ENCODE measurements at regions not wholly inside any gene's neighbourhood (a gene's known extent, or its start where the extent isn't known, plus 50 kb on each side); places are given as distances from the start of the nearest gene placed in this dataset.
"Not testable (repeated sequence)": the region's sequence is repeated elsewhere in the genome, so short reads cannot be mapped to it uniquely, and the experiment has no call there.

DNA sequence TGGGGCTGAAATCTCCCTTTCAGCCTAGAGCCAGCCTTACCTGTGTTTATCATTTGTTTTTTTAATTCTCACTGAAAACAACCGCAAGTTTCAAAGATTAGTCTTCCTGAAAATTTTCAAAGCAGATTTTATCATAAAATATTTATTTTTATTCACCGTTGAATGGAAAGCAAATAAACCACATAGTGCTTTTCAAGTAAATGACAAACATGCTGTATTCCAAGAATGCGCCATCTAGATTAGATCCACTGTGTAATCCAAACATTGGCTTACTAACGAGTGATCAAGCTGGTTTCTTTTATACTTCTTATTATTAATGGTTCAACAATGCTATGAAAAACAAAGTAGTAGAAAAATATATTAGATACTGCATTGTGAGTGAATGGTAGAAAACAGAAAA, 1176.2 kb upstream of the IGFBP7 start:
- Mint-ChIP-seq H3K4me1 (ENCODE audit: unreplicated experiment) (no peaks in the 10 kb centered on the region), H3K9me3 (ENCODE audit: unreplicated experiment) (no peaks in the 10 kb centered on the region), H3K4me3 (ENCODE audit: unreplicated experiment) (no peak overlapping the region), H3K27ac (ENCODE audit: unreplicated experiment) (no peak overlapping the region), H3K27me3 (ENCODE audit: unreplicated experiment) (no peaks in the 10 kb centered on the region), H3K36me3 (ENCODE audit: unreplicated experiment) (no peaks in the 10 kb centered on the region)
- DNase-seq (ENCODE audit: extremely low spot score, unreplicated experiment): no peak
- TF ChIP-seq, protein P1, sequence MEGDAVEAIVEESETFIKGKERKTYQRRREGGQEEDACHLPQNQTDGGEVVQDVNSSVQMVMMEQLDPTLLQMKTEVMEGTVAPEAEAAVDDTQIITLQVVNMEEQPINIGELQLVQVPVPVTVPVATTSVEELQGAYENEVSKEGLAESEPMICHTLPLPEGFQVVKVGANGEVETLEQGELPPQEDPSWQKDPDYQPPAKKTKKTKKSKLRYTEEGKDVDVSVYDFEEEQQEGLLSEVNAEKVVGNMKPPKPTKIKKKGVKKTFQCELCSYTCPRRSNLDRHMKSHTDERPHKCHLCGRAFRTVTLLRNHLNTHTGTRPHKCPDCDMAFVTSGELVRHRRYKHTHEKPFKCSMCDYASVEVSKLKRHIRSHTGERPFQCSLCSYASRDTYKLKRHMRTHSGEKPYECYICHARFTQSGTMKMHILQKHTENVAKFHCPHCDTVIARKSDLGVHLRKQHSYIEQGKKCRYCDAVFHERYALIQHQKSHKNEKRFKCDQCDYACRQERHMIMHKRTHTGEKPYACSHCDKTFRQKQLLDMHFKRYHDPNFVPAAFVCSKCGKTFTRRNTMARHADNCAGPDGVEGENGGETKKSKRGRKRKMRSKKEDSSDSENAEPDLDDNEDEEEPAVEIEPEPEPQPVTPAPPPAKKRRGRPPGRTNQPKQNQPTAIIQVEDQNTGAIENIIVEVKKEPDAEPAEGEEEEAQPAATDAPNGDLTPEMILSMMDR (IDR thresholded peaks at IDR 0.05): no peak

- H3K27me3 Mint-ChIP-seq (ENCODE audit: unreplicated experiment); H3K27ac Mint-ChIP-seq (ENCODE audit: unreplicated experiment); H3K36me3 Mint-ChIP-seq (ENCODE audit: unreplicated experiment); H3K4me3 Mint-ChIP-seq (ENCODE audit: unreplicated experiment); H3K9me3 Mint-ChIP-seq (ENCODE audit: unreplicated experiment); H3K4me1 Mint-ChIP-seq (ENCODE audit: unreplicated experiment); DNase-seq (ENCODE audit: extremely low spot score, unreplicated experiment): not testable (repeated sequence)
Measured at GRCh38 chr4:58280928-58281327, 1170.7 kb upstream of the IGFBP7 start.

DNA sequence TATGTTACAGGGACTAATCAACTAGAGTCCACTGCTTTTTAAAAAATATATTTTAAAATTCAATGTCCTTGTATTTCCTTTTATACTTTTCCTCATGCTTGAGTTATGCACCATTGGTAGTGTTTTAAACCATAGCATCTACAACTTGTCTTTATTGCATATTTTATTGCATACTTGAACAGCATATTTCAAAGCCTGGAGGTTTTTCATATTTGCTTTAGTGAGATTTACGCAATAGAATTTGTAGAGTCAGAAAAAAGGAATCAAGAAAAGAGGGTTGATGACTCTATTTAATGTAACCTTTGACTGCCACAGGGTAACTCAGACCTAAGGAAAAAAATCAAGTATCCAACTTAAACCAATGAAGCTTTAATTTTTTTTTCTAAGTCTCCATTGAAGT, 1165.7 kb upstream of the IGFBP7 start:
- Mint-ChIP-seq H3K27me3 (ENCODE audit: unreplicated experiment) (no peaks in the 10 kb centered on the region), H3K27ac (ENCODE audit: unreplicated experiment) (no peak overlapping the region), H3K36me3 (ENCODE audit: unreplicated experiment) (no peaks in the 10 kb centered on the region), H3K9me3 (ENCODE audit: unreplicated experiment) (peaks cover 4% of the 10 kb centered on the region), H3K4me1 (ENCODE audit: unreplicated experiment) (no peaks in the 10 kb centered on the region), H3K4me3 (ENCODE audit: unreplicated experiment) (no peak overlapping the region)
- DNase-seq (ENCODE audit: extremely low spot score, unreplicated experiment): no peak
- TF ChIP-seq, protein P1 (IDR thresholded peaks at IDR 0.05): no peak

- no peak for DNase-seq (ENCODE audit: extremely low spot score, unreplicated experiment)
- no peak overlapping the region for H3K27ac Mint-ChIP-seq (ENCODE audit: unreplicated experiment)
- H3K4me1 Mint-ChIP-seq (ENCODE audit: unreplicated experiment): no peaks in the 10 kb centered on the region
- no peaks in the 10 kb centered on the region for H3K36me3 Mint-ChIP-seq (ENCODE audit: unreplicated experiment)
- H3K9me3 Mint-ChIP-seq (ENCODE audit: unreplicated experiment): peaks cover 4% of the 10 kb centered on the region
- H3K4me3 Mint-ChIP-seq (ENCODE audit: unreplicated experiment): no peak overlapping the region
- TF ChIP-seq, protein P1 (IDR thresholded peaks at IDR 0.05): no peak
- H3K27me3 Mint-ChIP-seq (ENCODE audit: unreplicated experiment): no peaks in the 10 kb centered on the region
Measured at GRCh38 chr4:58274553-58274952, 1164.4 kb upstream of the IGFBP7 start.

GRCh38 chr4:58272311-58272710, 1162.1 kb upstream of the IGFBP7 start:
- no peak for DNase-seq (ENCODE audit: extremely low spot score, unreplicated experiment)
- H3K27ac Mint-ChIP-seq (ENCODE audit: unreplicated experiment): no peak overlapping the region
- no peaks in the 10 kb centered on the region for H3K4me1 Mint-ChIP-seq (ENCODE audit: unreplicated experiment)
- H3K36me3 Mint-ChIP-seq (ENCODE audit: unreplicated experiment): no peaks in the 10 kb centered on the region
- no peaks in the 10 kb centered on the region for H3K27me3 Mint-ChIP-seq (ENCODE audit: unreplicated experiment)
- TF ChIP-seq, protein P1 (IDR thresholded peaks at IDR 0.05): no peak
- no peak overlapping the region for H3K4me3 Mint-ChIP-seq (ENCODE audit: unreplicated experiment)
- peaks cover 12% of the 10 kb centered on the region for H3K9me3 Mint-ChIP-seq (ENCODE audit: unreplicated experiment)

DNA sequence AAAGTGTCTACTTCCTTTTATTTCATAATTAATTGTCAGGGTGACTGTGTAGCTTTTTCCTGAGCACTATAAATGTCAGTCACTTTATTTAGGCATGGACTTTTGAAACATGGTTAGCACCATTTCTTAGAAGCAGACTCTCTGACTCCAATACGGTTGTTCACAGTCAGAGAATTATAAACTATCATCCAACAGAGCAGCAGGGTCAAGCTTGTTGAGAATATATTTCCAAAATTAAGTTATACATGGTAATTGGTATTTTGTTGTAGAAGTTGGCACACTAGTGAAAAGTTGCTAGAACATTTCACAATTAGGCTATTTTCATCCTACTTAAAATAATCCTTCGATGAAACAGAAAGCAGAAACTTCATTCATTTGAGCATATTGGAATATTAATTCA, 1155.5 kb upstream of the IGFBP7 start:
- Mint-ChIP-seq H3K4me1 (ENCODE audit: unreplicated experiment) (no peaks in the 10 kb centered on the region), H3K27ac (ENCODE audit: unreplicated experiment) (no peak overlapping the region), H3K27me3 (ENCODE audit: unreplicated experiment) (no peaks in the 10 kb centered on the region), H3K36me3 (ENCODE audit: unreplicated experiment) (no peaks in the 10 kb centered on the region), H3K9me3 (ENCODE audit: unreplicated experiment) (peaks cover 8% of the 10 kb centered on the region), H3K4me3 (ENCODE audit: unreplicated experiment) (no peak overlapping the region)
- no peak for DNase-seq (ENCODE audit: extremely low spot score, unreplicated experiment)
- TF ChIP-seq, protein P1 (IDR thresholded peaks at IDR 0.05): no peak

Measured in osteocyte (in vitro differentiated cells).